Left renal pelvis (tissue), 4 donors: ENCODE measurements at regions not wholly inside any gene's neighbourhood (a gene's known extent, or its start where the extent isn't known, plus 50 kb on each side); places are given as distances from the start of the nearest gene placed in this dataset.
"Not testable (repeated sequence)": the region's sequence is repeated elsewhere in the genome, so short reads cannot be mapped to it uniquely, and the experiment has no call there.

Experiments used
- DNase-seq, 4 donors: peaks; one replicate each; pipeline ENCODE4 v3.0.0-alpha.2; 2013; ENCODE audit warnings: low read depth in 4 of 4, low spot score in 3 of 4

- DNase-seq, result not testable (repeated sequence)
These were observed 3061.8 kb upstream of the TEKT4 start for GRCh38 chr2:91809391-91809790.

DNA sequence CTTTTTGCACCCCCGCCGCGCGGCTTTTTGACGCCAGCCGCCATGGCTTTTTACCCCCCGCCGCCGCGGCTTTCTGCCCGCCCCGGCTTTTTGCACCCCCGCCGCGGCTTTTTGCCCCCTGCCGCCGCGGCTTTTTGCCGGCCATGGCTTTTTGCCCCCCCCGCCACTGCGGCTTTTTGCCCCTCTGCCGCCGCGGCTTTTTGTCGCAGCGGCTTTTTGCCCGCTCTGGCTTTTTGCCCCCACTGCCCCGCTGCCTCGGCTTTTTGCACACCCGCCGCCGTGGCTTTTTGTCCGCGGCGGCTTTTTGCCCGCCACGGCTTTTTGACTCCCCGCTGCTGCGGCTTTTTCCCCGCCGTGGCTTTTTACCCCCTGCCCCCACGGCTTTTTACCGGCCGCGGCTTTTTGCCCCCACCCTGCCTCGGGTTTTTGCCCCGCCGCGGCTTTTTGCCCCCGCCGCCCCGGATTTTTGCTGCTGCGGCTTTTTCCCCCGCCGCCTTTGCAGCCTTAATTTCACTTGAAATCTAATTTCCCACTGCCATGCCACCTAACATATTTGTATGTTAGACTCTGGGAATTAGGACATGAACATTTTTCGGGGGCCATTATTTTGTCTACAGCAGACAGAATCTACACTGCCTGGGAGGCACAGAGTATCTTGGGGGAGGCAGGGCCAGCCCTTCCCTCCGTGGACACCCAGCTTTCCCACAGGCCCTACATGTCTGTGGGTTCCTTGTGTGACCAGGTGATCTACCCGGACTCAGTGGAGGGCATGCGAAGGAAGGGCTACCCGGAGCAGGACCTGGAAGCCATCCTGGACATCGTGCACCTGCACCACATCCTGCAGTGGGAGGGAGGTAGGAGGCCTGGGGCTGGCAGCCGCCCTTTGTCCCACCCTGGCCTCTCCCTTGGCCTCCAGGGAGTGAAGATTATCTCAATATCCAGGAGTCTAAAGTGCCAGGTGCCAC is 3031.0 kb upstream of the TEKT4 start:
- DNase-seq, result no peak

DNA sequence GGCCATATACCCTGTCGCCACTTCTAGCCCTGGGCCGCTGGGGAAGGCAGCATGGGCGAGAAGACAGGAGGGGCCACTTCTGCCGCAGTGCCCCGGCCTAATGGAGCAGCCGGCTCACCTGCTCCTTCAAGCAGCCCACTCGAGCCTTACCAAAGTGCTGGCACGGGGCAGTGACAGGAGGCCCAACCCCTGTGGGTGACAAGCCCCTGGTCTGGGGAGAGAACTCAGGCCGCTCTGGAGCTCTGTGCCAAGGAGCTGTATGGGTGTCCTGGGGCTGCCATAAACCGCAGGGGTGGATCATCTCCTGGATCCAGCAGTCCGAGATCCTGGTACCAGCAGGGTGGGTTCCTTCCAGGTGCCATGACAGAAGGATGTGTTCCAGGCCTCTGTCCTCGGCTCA is 3029.0 kb upstream of the TEKT4 start:
- not testable (repeated sequence) for DNase-seq

DNA sequence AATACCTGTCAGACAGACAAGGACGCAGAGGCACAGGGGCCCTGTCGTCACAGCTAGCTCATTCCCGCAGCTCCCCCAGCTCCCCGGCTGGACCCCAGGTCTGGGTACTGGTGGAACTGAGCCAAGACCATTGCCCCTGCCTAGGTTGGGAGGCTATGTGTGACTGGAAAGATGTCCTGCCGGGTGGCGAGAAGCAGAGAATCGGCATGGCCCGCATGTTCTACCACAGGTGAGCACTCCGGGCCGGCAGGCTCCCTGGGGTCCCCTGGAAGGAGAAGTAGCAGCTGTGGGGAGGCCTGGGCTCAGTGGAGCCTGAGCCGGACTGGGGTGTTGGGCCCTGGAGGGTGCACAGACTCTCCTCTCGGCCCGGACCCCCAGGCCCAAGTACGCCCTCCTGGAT is 3028.3 kb upstream of the TEKT4 start:
- DNase-seq, result not testable (repeated sequence)

DNA sequence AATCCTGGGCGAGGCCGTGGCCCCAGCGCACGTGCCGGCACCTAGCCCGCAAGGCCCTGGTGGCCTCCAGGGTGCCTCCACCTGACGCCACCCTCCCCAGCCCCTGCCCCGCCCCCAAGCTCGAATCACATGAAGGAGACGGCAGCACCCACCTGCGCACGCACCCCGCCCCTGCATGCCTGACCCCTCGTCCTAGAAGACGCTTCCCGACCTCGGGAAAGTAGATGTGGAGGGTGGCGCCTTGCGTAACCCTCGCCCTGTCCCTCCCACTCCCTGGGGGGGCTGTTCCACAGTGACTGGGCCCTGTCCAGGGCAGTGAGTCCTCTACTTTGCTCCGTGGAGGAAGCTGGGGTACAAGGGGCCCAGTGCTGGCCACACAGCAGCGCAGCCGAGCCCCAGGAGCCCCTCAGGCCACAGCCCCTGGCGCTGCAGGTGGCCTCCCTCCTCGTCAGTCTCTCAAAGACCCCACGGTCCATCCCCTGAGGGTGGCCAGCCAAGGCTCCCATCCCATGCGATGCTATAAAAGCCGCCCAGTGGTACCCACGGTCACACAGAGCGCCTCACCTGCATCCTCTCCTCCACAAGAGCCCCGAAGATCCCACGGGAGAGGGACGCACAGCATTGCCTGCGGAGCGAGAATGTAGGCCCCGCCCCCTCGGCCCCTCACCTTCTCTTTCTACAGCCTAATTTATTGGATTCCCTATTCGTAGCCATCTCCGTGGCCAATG is 3027.3 kb upstream of the TEKT4 start:
- not testable (repeated sequence) for DNase-seq

DNA sequence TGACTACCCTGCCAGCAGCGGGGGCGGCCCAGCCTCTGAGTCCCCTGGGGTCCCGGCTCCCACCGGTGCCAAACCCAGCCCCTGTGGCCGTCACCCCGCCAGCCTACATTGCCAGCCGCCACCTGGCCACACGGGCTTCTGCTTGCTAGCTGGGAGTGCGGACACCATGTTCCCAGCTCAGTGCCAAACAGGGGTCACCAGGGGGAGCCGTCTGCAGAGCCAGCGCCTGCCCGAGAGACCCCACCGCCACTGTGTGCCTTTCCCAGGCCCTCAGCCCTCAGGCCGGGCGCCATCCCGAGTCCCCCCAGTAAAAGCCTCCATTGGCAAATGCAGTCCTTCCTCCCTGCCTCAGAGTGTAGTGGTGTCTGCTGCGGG is 3026.8 kb upstream of the TEKT4 start:
- DNase-seq, result not testable (repeated sequence)

GRCh38 chr2:91846388-91846787 is 3024.8 kb upstream of the TEKT4 start:
- not testable (repeated sequence) for DNase-seq

DNA sequence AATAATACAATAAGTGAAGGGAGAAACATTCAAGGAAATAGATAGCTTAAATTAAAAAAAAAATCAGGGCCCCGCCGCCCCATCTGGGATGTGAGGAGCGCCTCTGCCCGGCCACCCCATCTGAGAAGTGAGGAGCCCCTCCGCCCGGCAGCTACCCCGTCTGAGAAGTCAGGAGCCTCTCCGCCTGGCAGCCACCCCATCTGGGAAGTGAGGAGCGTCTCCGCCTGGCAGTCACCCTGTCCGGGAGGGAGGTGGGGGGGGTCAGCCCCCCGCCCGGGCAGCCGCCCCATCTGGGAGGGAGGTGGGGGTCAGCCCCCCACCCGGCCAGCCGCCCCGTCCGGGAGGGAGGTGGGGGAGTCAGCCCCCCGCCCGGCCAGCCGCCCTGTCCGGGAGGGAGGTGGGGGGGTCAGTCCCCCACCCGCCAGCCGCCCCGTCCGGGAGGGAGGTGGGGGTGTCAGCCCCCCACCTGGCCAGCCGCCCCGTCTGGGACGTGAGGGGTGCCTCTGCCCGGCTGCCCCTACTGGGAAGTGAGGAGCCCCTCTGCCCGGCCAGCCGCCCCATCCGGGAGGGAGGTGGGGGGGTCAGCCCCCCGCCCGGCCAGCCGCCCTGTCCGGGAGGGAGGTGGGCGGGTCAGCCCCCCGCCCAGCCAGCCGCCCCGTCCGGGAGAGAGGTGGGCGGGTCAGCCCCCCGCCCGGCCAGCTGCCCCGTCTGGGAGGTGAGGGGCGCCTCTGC is 3019.4 kb upstream of the TEKT4 start:
- DNase-seq, result not testable (repeated sequence)

GRCh38 chr2:91856971-91857370 is 3014.3 kb upstream of the TEKT4 start:
- not testable (repeated sequence) for DNase-seq

GRCh38 chr2:91857711-91858110 is 3013.5 kb upstream of the TEKT4 start:
- not testable (repeated sequence) for DNase-seq

- not testable (repeated sequence) for DNase-seq
These were observed 2999.5 kb upstream of the TEKT4 start for GRCh38 chr2:91871716-91872115.

- DNase-seq, result not testable (repeated sequence)
These were observed 2997.8 kb upstream of the TEKT4 start for GRCh38 chr2:91873416-91873815.

GRCh38 chr2:91877658-91878210 is 2993.5 kb upstream of the TEKT4 start:
- DNase-seq, result not testable (repeated sequence)

GRCh38 chr2:91895091-91895490 is 2976.1 kb upstream of the TEKT4 start:
- DNase-seq, result not testable (repeated sequence)

- not testable (repeated sequence) for DNase-seq
These were observed 2953.6 kb upstream of the TEKT4 start for GRCh38 chr2:91917602-91918001.
